HepG2 (cell line): ENCODE measurements at regions not wholly inside any gene's neighbourhood (a gene's known extent, or its start where the extent isn't known, plus 50 kb on each side); places are given as distances from the start of the nearest gene placed in this dataset.

Source experiments
- ATAC-seq: fragments of 200-7000 bp; cut with Tn5 transposase; 3 replicates; pipeline ENCODE4 v1.9.1; 2020; ENCODE audit warnings: mild to moderate bottlenecking, moderate library complexity
- BruUV-seq: library from RNA; stranded (reverse); fragments of 400-500 nt; replicated peaks from 2 replicates; lab custom pipeline; 2021; lab: Mats Ljungman, UMichigan
- CTCF ChIA-PET: fragments of 300-600 bp; formaldehyde crosslinking; extraction: SDS; loops from one replicate; lab custom pipeline; 2021; ENCODE audit warnings: low total read pairs, inconsistent platforms, low intra/inter-chr PET ratio; lab: Yijun Ruan, JAX
- POLR2A ChIA-PET: fragments of 350-600 bp; sonication (Branson Sonifier 250); formaldehyde crosslinking; loops from one replicate; lab custom pipeline; 2020; ENCODE audit warnings: antibody characterized with exemption, inconsistent platforms; lab: Yijun Ruan, JAX
- DNase-seq: peaks from one replicate; pipeline ENCODE4 v3.0.0-alpha.2; 2015; ENCODE audit warnings: low spot score
- FAIRE-seq: peaks from 3 replicates; lab custom pipeline; 2011; peaks lifted over from hg19 to GRCh38; lab: Jason Lieb, UNC
- H2AFZ ChIP-seq: one replicate; pipeline ENCODE4 v1.6.1; 2011; ENCODE audit warnings: low read length, inconsistent platforms
- H3K27ac ChIP-seq: fragments of 300-600 bp; 3 replicates; pipeline ENCODE4 v1.8.0; 2011; ENCODE audit warnings: mixed run types, mild to moderate bottlenecking, mixed read lengths, low read length, inconsistent platforms; ENCODE audit not compliant: insufficient read depth; ENCODE audit errors: extremely low read length
- H3K27me3 ChIP-seq, 2 experiments: fragments of 200-600 bp in 1 of 2; 2 replicates in 1 of 2; 3 replicates in 1 of 2; pipeline versions ENCODE4 v1.6.0 to v1.8.0; 2011; ENCODE audit warnings: low read length in 2 of 2, mild to moderate bottlenecking in 2 of 2, moderate library complexity in 2 of 2, inconsistent platforms in 1 of 2; ENCODE audit not compliant: insufficient read depth in 2 of 2, control insufficient read depth in 1 of 2
- H3K36me3 ChIP-seq, 2 experiments: fragments of 200-600 bp in 1 of 2; replicated peaks in 1 of 2; 2 replicates in 1 of 2; 3 replicates in 1 of 2; pipeline versions ENCODE4 v1.5.1 to v1.8.0; 2011; ENCODE audit warnings: low read length in 2 of 2, inconsistent platforms in 1 of 2; ENCODE audit not compliant: insufficient read depth in 2 of 2, control insufficient read depth in 1 of 2
- H3K4me1 ChIP-seq: 2 replicates; pipeline ENCODE4 v1.5.1; 2012; ENCODE audit warnings: low read length, inconsistent platforms; ENCODE audit not compliant: insufficient read depth
- H3K4me2 ChIP-seq: 2 replicates; pipeline ENCODE4 v1.6.0; 2011; ENCODE audit warnings: low read depth, low read length, inconsistent platforms
- H3K4me3 ChIP-seq, 3 experiments: fragments of 200-600 bp in 1 of 3; sonication (generic), shearing (Covaris generic) in 1 of 3; replicated peaks in 1 of 3; 2 replicates each; pipeline ENCODE4 v1.5.1; 2011 to 2016; ENCODE audit warnings: low read length in 3 of 3, inconsistent platforms in 2 of 3, low read depth in 2 of 3, mild to moderate bottlenecking in 2 of 3, control low read depth in 1 of 3, mixed read lengths in 1 of 3; ENCODE audit not compliant: insufficient read depth in 1 of 3
- H3K79me2 ChIP-seq: one replicate; pipeline ENCODE4 v1.6.1; 2011; ENCODE audit warnings: low read length, inconsistent platforms; ENCODE audit not compliant: insufficient read depth
- H3K9ac ChIP-seq: 2 replicates; pipeline ENCODE4 v1.6.0; 2011; ENCODE audit warnings: mild to moderate bottlenecking, low read depth, low read length, inconsistent platforms; ENCODE audit not compliant: insufficient read depth
- H3K9me3 ChIP-seq: 2 replicates; pipeline ENCODE4 v1.5.1; 2012; ENCODE audit warnings: mild to moderate bottlenecking, low read length
- H4K20me1 ChIP-seq: 2 replicates; pipeline ENCODE4 v1.6.0; 2011; ENCODE audit warnings: inconsistent platforms, mild to moderate bottlenecking, low read length, moderate library complexity; ENCODE audit not compliant: insufficient read depth
- EZH2 ChIP-seq: conservative IDR thresholded peaks from 2 replicates; pipeline ENCODE4 v1.6.1; 2012; ENCODE audit warnings: mild to moderate bottlenecking, low read depth, low read length, moderate library complexity
- NFATC3 ChIP-seq: sonication (generic); formaldehyde crosslinking; IDR thresholded peaks from 2 replicates; pipeline ENCODE4 v1.5.1; 2020; ENCODE audit warnings: mild to moderate bottlenecking, missing genetic modification reagents
- SOX13 ChIP-seq, 3 experiments: fragments of 450-650 bp in 1 of 3; sonication (generic) in 1 of 3; formaldehyde crosslinking in 1 of 3; IDR thresholded peaks in 2 of 3; conservative IDR thresholded peaks in 1 of 3; 2 replicates each; pipeline versions ENCODE4 v1.5.0 to v1.6.1; 2016 to 2020; ENCODE audit warnings: antibody characterized with exemption in 1 of 3, mild to moderate bottlenecking in 1 of 3, missing compliant biosample characterization in 1 of 3, missing genetic modification reagents in 1 of 3, moderate library complexity in 1 of 3
- WIZ ChIP-seq: sonication (generic); formaldehyde crosslinking; IDR thresholded peaks from 2 replicates; pipeline ENCODE4 v1.5.1; 2020; ENCODE audit warnings: mild to moderate bottlenecking, missing genetic modification reagents
- ZNF761 ChIP-seq: sonication (generic); formaldehyde crosslinking; conservative IDR thresholded peaks from 2 replicates; pipeline ENCODE4 v1.4.0; 2020; ENCODE audit warnings: mild to moderate bottlenecking, missing genetic modification reagents
- WGBS: methylation state at CpG from one replicate; pipeline ENCODE4 v1.1.6; 2017; ENCODE audit warnings: low lambda C conversion rate; 5-methylcytosine and 5-hydroxymethylcytosine counted together
- in situ Hi-C: cut with HindIII; loops from 2 replicates; pipeline ENCODE4 v1.10.0; 2017; ENCODE audit warnings: low pct_unique_long_range_greater_than_20kb; ENCODE audit not compliant: extremely low pct_ligation_motif_present
- intact Hi-C: fragments of 100-400 bp; cut with micrococcal nuclease; formaldehyde crosslinking; loops from one replicate; pipeline ENCODE4 v1.10.0; 2022; ENCODE audit not compliant: unreplicated experiment
- TF ChIP-seq, protein P1 (sequence below): sonication (generic); IDR thresholded peaks from 2 replicates; pipeline ENCODE4 v1.6.1; 2016; ENCODE audit warnings: low read depth, borderline replicate concordance
- TF ChIP-seq, protein P2 (sequence below), 2 experiments: IDR thresholded peaks; 2 replicates each; pipeline ENCODE4 v1.6.1; 2011 to 2012; ENCODE audit warnings: low read length in 2 of 2, borderline replicate concordance in 1 of 2, low read depth in 1 of 2, mild to moderate bottlenecking in 1 of 2, moderate library complexity in 1 of 2
- TF ChIP-seq, protein P3 (sequence below): IDR thresholded peaks from 2 replicates; pipeline ENCODE4 v1.6.1; 2016
- TF ChIP-seq, protein P4 (sequence below): sonication (generic); formaldehyde crosslinking; IDR thresholded peaks from 2 replicates; pipeline ENCODE4 v1.4.0; 2020; ENCODE audit warnings: missing genetic modification reagents, borderline replicate concordance

DNA sequence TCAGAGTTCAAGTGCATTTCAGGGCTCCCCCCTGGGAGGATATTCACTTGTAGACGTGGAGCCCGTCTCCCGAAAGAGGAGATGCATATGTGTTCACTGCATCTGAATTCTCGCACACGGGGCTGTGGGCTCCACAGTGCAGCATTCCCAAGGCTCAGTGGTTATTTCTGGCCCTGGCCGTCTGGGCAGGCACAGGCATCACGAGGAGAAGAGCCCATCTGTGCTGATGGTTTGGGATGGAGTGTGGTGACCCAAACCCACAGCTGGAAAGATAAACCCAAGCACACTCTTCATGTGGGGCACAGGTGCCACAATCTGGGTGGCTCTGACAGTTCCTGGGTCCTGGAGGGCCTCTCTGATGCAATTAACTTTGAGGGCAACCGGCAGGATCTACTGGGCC lies 242.1 kb downstream of the TSHZ3 start:
- Histone ChIP-seq H3K9me3 (peaks cover 47% of the 10 kb centered on the region), H2AFZ (no peak overlapping the region), H3K27ac (no peak overlapping the region), H3K4me2 (no peak overlapping the region), H3K36me3 (no peaks in the 10 kb centered on the region), H4K20me1 (no peaks in the 10 kb centered on the region), H3K79me2 (no peaks in the 10 kb centered on the region), H3K27me3 (no peaks in the 10 kb centered on the region; a peak in 1 of 5 replicates), H3K9ac (no peak overlapping the region)
- DNase-seq, result no peak
- POLR2A ChIA-PET, result no interaction called here
- FAIRE-seq, result no peak
- CTCF ChIA-PET, result no interaction called here
- intact Hi-C loops, result no loop called here
- 3% methylated on average over 8 of the region's 8 CpGs for WGBS
- BruUV-seq, result no TSS peak
- TF ChIP-seq, protein P1, sequence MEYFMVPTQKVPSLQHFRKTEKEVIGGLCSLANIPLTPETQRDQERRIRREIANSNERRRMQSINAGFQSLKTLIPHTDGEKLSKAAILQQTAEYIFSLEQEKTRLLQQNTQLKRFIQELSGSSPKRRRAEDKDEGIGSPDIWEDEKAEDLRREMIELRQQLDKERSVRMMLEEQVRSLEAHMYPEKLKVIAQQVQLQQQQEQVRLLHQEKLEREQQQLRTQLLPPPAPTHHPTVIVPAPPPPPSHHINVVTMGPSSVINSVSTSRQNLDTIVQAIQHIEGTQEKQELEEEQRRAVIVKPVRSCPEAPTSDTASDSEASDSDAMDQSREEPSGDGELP, result no peak
- TF ChIP-seq WIZ (CRISPR knock-in tag), result no peak
- TF ChIP-seq, protein P2, sequence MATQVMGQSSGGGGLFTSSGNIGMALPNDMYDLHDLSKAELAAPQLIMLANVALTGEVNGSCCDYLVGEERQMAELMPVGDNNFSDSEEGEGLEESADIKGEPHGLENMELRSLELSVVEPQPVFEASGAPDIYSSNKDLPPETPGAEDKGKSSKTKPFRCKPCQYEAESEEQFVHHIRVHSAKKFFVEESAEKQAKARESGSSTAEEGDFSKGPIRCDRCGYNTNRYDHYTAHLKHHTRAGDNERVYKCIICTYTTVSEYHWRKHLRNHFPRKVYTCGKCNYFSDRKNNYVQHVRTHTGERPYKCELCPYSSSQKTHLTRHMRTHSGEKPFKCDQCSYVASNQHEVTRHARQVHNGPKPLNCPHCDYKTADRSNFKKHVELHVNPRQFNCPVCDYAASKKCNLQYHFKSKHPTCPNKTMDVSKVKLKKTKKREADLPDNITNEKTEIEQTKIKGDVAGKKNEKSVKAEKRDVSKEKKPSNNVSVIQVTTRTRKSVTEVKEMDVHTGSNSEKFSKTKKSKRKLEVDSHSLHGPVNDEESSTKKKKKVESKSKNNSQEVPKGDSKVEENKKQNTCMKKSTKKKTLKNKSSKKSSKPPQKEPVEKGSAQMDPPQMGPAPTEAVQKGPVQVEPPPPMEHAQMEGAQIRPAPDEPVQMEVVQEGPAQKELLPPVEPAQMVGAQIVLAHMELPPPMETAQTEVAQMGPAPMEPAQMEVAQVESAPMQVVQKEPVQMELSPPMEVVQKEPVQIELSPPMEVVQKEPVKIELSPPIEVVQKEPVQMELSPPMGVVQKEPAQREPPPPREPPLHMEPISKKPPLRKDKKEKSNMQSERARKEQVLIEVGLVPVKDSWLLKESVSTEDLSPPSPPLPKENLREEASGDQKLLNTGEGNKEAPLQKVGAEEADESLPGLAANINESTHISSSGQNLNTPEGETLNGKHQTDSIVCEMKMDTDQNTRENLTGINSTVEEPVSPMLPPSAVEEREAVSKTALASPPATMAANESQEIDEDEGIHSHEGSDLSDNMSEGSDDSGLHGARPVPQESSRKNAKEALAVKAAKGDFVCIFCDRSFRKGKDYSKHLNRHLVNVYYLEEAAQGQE (IDR thresholded peaks at IDR 0.05; ENCODE audit: borderline replicate concordance in 1 of 2, low read depth in 1 of 2, low read length in 2 of 2), result no peak
- TF ChIP-seq EZH2, result no peak
- TF ChIP-seq, protein P3, sequence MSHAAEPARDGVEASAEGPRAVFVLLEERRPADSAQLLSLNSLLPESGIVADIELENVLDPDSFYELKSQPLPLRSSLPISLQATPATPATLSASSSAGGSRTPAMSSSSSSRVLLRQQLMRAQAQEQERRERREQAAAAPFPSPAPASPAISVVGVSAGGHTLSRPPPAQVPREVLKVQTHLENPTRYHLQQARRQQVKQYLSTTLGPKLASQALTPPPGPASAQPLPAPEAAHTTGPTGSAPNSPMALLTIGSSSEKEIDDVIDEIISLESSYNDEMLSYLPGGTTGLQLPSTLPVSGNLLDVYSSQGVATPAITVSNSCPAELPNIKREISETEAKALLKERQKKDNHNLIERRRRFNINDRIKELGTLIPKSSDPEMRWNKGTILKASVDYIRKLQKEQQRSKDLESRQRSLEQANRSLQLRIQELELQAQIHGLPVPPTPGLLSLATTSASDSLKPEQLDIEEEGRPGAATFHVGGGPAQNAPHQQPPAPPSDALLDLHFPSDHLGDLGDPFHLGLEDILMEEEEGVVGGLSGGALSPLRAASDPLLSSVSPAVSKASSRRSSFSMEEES (CRISPR knock-in tag), result no peak
- TF ChIP-seq NFATC3 (CRISPR knock-in tag), result no peak
- no peak for TF ChIP-seq ZNF761 (CRISPR knock-in tag)
- TF ChIP-seq, protein P4, sequence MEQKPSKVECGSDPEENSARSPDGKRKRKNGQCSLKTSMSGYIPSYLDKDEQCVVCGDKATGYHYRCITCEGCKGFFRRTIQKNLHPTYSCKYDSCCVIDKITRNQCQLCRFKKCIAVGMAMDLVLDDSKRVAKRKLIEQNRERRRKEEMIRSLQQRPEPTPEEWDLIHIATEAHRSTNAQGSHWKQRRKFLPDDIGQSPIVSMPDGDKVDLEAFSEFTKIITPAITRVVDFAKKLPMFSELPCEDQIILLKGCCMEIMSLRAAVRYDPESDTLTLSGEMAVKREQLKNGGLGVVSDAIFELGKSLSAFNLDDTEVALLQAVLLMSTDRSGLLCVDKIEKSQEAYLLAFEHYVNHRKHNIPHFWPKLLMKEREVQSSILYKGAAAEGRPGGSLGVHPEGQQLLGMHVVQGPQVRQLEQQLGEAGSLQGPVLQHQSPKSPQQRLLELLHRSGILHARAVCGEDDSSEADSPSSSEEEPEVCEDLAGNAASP, result no peak
- no peak for TF ChIP-seq SOX13 (IDR thresholded peaks at IDR 0.05)
- no peak for TF ChIP-seq SOX13 (CRISPR knock-in tag; conservative IDR thresholded peaks at IDR 0.05 in 1 of 2, IDR thresholded peaks at IDR 0.05 in 1 of 2)
- TF ChIP-seq, all 625 proteins: peak for 0
- Histone ChIP-seq H3K4me1 (no peaks in the 10 kb centered on the region), H3K4me3 (no peak overlapping the region)
- no peak for ATAC-seq
- in situ Hi-C loops, result no loop called here
